HG03060 (cell line): ENCODE measurements at regions not wholly inside any gene's neighbourhood (a gene's known extent, or its start where the extent isn't known, plus 50 kb on each side); places are given as distances from the start of the nearest gene placed in this dataset.

Experiments used
- ATAC-seq: cut with Tn5 transposase; IDR thresholded peaks from one replicate; pipeline ENCODE4 v1.9.1; 2021; ENCODE audit warnings: low read depth, moderate number of reproducible peaks; ENCODE audit not compliant: unreplicated experiment

DNA sequence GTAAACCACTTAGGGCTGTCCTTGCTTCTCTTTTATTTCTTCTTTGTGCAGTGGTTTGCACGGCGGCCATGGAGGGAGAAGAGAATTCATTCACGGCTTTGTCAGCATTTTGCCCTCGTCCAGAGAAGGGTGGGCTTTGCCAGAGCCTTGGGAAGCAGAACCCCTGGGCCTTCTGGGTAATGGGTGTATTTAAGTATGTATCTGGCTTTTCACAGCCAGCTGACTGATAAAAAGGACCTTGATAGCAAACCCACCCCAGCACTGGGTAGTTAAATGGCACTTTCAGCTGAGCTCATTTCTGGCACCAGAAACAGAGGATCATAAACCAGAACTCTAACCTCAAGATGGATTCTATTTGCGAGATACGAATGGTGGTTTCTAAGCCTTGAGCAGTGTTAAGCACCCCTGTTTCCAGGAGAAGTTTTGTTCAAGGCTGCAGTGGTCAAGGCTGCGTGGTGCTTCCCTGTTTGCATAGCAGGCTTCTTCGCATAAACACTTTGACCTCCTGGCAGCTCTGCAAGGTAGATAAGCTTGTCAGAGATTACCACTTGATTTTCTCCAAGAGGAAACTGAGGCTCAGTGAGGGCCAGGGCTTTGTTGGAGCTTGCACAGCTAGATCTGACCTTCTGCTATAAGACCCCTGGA is 441.6 kb upstream of the KLF4 start:
- no peak for ATAC-seq

DNA sequence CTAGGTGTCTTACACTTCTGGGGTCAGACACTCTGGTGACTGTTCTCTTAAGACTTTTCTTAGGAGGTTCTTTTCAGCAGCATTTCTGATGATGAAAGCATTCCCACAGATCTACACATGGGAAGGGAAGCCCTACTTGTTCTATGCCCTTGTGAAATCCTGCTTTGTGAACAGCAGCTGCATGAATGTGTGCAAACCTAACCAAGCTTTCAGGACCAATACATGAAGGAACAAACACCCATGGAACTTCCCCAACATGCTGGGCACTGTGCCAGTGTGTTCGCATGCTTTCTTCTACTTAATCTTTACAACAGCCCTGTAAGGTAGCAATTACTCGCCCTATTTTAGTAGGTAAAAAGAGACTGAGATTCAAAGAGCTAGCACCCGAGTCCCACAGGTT is 439.9 kb upstream of the KLF4 start:
- ATAC-seq = no peak

DNA sequence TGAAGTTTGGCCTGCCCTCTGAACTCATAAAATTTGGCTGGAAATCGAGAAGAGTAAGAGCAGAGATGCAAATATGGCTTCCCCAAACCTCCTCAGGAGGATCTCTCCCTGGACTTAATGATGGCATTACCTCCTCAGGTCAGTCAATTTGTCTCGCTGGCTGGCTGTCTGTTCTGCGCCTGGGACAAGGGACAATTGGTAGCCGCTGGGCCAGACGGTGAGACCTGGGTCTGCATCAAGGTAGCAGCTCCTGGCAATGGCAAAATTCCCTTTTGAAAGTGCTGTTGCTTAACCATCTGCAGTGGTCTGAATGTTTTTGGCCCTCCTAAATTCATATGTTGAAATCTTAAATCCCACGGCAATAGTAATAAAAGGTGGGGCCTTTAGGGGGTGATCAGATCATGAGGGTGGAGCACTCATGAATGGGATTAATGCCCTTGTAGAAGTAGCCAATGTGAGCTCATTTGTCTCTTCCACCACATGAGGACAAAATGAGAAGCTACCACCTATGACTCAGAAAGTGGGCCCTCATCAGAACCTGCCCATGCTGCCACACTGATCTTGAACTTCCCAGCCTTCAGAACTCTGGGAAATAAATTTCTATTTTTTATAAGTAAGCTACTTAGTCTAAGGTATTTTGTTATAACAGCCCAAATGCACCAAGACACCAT is 439.3 kb upstream of the KLF4 start:
- no peak for ATAC-seq

DNA sequence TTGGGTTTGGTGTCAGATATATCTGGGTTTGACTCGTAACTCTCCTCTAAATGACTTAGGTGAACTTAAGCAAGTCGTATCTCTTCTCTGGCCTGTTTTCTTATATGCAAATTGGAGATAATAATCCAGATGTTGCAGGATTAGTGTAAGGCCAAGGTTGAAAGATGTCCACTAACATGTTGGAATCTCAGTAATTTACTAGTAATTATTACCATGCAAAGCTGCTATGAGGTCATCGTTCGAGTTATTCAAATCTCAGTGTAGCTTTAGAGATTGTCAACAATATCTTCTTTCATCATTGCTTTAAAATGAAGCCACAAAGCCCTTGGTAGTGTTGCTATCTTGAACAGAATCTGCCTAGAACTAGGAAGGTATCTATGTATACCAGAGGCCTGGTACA is 437.7 kb upstream of the KLF4 start:
- ATAC-seq = no peak

DNA sequence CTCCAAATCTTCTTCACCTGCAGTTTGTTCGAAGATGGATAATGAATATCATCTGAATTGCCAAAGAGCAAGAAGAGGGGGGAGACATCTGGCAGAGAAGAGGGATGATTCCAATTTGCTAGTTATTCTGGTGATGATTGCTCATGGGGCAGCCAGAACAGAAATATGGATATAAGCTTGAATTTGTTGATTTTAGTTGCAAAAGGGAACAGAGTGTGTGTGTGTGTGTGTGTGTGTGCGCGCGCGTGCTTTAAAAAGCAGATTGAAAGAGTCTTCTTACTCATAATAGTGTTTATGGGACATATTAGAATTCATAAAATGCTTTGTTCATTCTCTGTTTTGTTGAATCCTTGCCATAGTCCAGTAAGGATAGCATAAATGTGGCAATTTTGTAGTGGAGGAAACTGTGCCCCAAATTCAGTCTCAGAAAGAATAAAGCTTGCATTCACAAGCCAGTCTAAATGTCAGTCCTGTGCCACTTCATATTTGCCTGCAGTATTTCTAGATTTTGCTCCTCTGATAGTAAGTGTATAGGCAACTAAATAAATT is 436.3 kb upstream of the KLF4 start:
- no peak for ATAC-seq

DNA sequence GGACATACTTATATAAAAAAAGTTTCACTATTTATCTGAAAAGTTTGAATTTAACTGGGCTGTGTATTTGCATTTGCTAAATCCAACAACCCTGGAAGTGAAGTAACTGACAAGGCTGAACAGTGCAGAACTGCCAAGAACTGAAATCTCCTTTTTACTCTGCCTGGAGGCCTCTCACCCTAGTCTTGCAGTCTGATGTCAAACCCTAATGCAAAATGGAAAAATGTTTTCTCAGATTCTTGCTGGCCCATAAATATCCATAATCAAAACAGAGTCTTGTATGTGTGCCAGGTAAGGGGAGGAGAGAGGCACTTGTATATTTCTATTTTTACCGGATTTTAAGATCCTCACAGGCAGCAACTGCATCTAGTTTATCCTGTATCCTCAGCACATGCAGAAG is 432.7 kb upstream of the KLF4 start:
- no peak for ATAC-seq

DNA sequence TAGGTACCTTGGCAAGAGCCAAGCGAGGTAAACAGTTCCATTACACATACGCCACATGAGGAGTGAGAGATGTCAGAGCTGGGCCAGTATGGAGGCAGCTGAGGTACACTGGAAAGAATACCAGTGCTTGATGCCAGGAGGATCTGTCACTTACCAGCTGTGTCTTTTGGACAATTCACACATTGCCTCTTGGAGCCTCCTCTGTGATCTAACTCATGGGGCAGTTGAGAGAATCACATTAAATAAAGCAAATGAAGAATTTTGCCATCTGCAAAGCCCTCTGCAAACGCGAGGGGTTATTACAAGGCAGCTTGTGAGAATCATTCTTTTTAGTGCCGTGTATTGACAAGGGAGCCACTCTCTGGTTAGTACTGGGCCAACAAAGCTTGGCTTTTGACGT is 429.7 kb upstream of the KLF4 start:
- no peak for ATAC-seq

DNA sequence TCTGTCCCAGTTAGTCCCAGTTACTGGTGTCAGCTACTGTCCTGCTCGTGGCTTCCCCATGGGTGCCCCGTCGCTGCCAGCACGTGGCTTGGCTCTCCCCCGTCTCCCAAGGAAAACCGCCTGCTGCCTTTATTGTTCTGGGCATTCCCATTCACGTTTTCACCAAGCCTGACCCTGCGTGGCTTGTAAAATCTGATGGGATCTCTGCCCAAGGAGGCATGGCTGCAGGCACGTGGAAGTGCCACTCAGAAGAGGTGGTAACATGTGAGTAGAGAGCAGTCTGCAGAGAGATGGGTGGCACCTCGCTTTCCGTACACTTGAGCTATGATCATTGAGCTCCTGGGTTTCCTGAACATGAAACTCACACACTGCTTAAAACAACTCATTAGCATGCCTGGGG is 429.2 kb upstream of the KLF4 start:
- ATAC-seq = no peak

DNA sequence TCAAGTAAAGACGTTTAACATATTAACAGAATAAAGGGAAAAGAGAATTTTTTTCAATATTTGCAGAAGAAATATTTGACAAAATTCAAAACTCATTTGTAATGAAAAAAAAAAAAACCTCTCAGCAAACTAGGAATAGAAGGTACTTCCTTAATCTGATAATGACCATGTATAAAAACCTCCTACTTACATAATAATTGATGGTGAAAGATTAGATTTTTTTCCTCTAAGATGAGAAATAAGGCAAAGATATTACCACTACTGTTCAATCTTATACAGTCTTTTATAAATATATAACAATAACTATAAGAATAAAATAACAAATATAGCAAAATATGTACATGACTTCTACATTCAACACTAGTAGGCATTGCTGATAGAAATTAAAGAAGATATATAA is 424.6 kb upstream of the KLF4 start:
- no peak for ATAC-seq

DNA sequence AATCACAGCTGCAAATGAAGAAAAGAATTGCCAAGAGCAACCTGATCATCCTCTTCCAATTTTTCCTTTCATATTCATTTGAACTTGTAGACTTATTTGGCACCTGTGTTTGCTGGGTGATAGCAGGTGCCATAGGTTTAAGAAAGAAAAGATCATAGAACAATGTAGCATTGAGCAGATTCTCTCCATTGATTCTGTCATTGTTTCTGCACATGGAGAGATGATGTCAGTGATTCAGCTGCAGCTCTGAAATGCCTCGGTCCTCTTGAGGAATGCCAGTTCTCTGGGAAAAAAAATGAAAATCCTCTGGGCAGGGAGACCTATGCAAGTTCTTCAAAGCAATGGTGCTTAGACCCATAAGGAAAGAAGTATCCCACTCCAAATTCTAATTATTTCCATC is 418.1 kb upstream of the KLF4 start:
- ATAC-seq = no peak

DNA sequence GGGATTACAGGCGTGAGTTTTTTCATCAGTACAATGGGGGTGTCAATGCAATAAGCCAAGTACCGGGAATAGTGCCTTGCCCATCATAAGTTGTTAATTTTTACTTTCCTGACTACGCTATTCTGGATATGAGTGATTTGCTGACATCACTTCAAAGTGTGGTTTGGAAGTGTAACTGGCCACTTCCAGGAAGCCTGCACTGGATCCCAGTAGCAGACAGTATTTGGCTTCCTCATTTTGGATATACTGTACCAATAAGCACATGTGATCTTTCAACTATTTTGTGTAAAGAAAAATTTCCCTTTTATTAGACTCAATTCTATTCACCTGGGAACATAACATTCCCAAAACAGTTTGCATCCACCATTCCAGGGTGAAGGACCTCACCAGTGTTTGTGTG is 417.7 kb upstream of the KLF4 start:
- ATAC-seq = no peak

DNA sequence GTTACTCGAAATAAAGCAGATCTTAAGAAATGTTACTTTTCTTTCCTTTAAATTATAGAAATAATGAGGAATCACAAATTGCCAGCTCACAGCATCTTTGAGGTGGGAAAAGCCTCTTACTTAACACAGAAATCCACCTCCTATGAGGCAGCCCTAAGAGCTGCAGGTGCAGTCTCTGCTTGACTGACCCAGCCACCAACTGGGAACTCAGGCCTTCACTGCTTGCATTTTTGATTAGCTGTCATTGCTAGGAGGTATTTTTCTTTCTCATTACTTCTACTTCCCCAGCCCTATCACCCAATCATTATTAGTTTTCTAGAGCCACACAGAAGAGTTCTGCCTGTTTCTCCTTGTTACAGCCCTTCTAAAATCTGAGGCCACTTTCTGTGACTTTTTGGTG is 416.5 kb upstream of the KLF4 start:
- ATAC-seq = no peak

DNA sequence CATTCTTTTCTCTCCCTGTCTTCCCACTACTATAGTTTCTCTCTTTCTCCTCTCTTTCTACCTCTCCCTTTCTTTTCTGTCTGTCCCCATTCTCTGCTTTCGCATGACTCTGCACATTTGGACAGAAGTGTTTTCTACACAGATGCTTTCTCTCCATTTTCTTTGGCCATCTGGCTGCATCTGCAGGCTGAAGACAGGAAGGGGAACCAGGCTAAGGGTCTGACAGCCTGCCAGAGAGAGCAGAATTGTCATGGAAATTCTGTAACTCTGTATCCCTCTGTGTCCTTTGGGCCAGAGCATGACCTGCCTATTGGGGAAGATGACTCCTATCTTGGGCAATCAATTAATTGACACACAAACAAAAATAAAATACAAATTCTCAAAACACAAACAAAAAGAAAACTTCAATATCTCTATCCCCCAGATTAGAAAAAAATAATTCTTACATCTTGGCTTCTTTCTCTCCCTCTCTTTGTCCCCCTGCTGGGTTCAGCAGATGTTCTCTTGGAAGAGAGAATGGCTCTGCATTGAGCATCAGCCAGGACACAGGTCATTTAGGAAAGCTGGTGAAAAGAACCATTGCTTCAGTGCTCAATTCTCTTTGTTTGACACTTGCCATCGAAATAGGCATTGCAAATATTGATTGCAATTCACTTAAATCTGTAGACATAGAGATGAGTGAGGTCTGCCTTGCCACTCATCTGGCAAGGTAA is 415.9 kb upstream of the KLF4 start:
- ATAC-seq = no peak

DNA sequence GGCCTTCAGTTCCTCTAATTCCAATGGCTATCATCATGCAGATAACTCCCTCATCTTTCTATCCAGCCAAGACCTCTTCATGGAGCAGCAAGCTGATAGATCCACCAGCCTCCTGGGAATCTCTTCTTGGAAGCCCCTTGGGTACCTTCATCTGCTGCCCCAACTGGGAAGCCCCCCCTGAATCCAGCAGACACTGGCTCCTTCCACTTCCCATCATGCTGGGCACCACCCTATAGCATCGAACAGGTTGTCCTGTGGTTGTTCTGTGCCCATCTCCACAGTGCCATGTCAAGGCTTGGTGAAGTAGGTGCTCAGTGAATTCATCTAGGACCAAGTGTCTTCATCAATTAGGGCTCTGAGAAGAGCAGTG is 410.4 kb upstream of the KLF4 start:
- ATAC-seq = no peak

DNA sequence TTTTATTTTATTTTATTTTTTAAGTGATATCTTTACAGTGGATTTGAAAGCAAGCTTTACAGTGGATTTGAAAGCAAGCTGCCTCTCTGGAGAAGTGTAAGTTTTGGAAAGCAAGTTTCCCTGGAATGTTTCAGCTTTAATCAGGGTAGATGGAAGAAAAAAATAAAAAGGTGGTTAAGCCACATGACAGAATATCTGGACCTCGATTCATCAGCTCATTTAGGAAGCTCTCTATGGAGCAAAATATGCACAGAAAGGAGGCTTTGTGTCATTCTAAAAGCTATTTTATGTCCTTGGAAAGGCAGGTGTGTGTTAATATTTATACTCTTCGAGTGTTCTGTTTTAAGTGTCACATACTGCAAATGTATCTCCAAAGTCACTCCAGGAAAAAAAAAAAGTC is 409.2 kb upstream of the KLF4 start:
- ATAC-seq = no peak

DNA sequence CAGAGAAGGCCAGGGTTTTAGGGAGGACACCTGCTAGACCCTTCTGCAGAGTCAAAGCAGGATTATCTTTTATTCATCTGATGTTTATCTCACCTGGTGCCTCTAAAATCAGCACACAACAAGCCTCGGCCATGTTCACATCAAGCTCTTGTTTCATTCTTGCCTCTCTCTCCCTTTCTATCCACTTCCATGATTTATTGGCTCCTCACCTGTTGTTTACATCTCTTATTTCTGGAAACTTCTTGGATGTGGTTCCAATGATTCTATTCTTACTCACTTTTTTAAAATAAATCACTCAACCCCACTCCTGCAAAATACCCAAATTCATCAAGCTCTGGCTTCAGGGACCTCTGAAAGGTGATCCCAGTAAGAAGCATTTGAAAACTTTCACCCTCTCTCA is 407.0 kb upstream of the KLF4 start:
- ATAC-seq = no peak

DNA sequence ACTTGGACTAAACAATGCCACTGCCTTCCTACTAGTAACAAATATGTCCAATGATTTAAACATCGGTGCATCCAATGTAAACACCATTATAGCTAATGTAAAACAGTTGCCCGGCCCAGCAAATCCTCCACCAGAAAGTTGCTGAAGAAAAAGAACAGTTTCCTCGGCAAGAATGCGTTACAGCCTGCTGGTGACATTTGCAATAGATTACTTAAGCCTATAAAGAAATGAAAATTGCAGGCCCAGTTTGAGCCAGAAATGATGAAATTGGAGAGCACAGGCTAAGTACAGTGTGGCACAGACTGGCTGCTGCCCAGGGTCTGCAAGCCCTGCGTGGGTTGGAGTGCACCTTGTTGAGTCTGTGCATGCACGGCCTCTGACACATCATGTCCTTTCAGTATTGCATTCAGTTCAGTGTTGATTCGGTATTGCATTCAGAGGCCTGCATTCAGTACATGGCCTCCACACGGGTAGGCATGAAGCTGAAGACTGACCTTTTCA is 406.0 kb upstream of the KLF4 start:
- no peak for ATAC-seq

DNA sequence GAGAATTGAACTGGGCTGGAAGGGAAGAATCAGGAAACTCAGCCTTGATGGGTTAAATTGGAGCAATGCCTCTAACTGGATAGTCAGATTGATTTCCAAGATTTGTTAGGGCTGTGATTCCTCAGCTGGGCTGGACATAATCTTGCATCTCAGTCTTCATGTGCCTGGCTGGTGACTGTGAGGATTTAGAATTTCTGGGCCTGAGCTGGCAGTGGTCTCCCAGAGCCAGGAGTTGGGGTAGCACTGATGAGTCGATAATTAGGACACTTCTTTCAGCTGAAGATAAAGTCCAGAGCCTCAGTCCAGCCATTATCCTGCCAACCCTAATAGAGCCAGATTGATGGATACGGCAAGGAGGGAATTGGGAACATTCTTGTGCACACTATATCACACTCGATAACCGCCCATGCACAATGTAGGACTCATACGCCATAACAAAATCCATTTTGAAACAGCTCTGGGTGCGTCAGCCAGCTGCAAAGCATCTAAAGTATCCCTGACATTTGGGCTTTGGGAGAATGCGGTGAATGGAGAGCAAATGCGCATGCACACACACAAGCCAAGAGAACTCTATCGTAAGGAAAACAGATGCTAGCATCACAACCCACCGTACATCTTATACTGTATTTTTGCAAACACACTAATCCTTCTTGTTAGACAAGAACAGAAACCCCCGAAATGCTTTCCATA is 405.1 kb upstream of the KLF4 start:
- no peak for ATAC-seq

DNA sequence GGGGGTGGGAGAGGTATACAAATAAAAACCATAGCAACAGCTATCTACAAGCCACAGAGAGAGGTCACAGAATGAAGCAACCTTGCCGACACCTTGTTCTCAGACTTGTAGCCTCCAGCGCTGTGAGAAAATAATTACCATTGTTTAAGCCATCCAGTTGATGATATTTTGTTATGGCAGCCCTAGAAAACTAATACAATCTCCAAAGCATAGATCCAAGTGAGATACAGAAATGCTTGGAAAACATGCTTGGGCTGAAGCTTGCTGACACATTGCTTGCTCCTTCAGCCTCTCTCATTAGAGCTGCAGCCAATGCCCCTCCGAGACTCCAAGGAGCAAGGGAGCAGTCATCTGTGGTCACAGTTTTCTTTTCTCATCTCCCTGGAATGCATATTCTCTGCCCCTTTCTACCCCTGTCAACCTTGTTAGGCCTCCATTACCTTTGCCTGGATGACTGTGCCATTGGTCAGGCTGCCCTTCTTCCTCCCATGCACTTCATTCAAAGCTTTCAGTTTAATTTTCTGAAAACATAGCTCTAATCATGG is 401.4 kb upstream of the KLF4 start:
- ATAC-seq = no peak

DNA sequence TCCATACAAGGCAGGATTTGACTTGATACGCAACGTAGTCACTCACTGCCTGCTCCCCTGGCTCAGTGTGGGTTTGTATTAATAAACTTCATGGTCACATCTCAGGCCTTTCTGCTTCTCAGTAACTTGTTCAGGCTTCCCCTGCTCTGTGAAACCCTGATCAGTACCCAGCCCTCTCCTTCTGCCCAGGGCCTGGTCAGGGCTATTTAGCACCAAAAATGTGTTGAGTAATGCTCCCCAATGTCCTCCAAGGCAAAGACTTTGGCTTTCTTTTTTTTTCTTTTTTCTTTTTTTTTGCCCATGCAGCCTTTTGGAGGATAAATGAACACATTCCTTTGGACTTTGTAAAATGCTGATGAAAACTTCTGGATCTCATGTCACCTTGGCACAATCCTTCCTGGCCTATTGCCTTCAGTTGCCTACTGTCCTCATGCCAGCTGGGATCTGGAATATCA is 399.2 kb upstream of the KLF4 start:
- ATAC-seq = no peak

DNA sequence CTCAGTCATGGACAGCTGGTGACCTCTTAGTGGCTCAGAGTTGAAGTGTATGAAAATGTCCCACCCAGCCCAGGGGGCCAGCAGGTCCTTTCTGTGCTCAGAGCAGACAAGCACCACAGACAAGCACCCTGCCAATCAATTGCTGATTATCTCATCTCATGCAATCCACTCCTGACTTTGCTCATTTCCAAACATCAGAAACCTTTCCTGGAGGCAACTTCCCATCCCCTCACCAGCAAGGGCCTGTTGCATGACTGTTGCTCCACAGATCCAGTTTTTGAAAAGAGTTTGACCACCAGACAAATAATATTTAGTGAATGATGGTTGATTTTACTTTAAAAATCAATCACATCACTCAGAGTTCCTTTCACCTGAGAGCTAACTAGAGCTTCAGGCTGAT is 397.3 kb upstream of the KLF4 start:
- no peak for ATAC-seq
